WTC11 (cell line): ENCODE measurements at regions not wholly inside any gene's neighbourhood (a gene's known extent, or its start where the extent isn't known, plus 50 kb on each side); places are given as distances from the start of the nearest gene placed in this dataset.

Experiments
- CTCF ChIP-seq: fragments of 200-600 bp; IDR thresholded peaks from 2 replicates; pipeline ENCODE4 v1.8.0; 2022; ENCODE audit warnings: antibody characterized with exemption
- E2F4 ChIP-seq: sonication (generic); formaldehyde crosslinking; IDR thresholded peaks from 2 replicates; pipeline ENCODE4 v1.8.1; 2022; ENCODE audit warnings: low read depth, mild to moderate bottlenecking, moderate library complexity, missing genetic modification reagents, borderline replicate concordance
- HMGA2 ChIP-seq: fragments of 250-450 bp; sonication (Bioruptor Pico); IDR thresholded peaks from 2 replicates; pipeline ENCODE4 v1.4.0; 2021; ENCODE audit warnings: mild to moderate bottlenecking, moderate library complexity
- JUN ChIP-seq: sonication (generic); formaldehyde crosslinking; IDR thresholded peaks from 2 replicates; pipeline ENCODE4 v1.8.0; 2023; ENCODE audit warnings: mild to moderate bottlenecking, missing genetic modification reagents
- MAX ChIP-seq: sonication (generic); formaldehyde crosslinking; IDR thresholded peaks from 2 replicates; pipeline ENCODE4 v1.8.0; 2022; ENCODE audit warnings: mild to moderate bottlenecking, missing genetic modification reagents
- SP1 ChIP-seq: sonication (generic); formaldehyde crosslinking; conservative IDR thresholded peaks from 2 replicates; pipeline ENCODE4 v1.8.1; 2022; ENCODE audit warnings: missing genetic modification reagents
- TEAD4 ChIP-seq: sonication (generic); formaldehyde crosslinking; IDR thresholded peaks from 2 replicates; pipeline ENCODE4 v1.8.0; 2022; ENCODE audit warnings: mild to moderate bottlenecking, missing genetic modification reagents
- ZBTB21 ChIP-seq: sonication (generic); formaldehyde crosslinking; IDR thresholded peaks from 2 replicates; pipeline ENCODE4 v1.8.1; 2023; ENCODE audit warnings: mild to moderate bottlenecking, missing genetic modification reagents, borderline replicate concordance
- ZNF317 ChIP-seq: sonication (generic); formaldehyde crosslinking; IDR thresholded peaks from 2 replicates; pipeline ENCODE4 v1.8.1; 2023; ENCODE audit warnings: low read depth, mild to moderate bottlenecking, moderate library complexity, missing genetic modification reagents, borderline replicate concordance

GRCh38 chr7:98467570-98468312, 66.9 kb upstream of the BAIAP2L1 start:
- TF ChIP-seq E2F4 (CRISPR knock-in tag) = no peak
- no peak for TF ChIP-seq ZBTB21 (CRISPR knock-in tag)
- TF ChIP-seq TEAD4 (CRISPR knock-in tag) = no peak
- TF ChIP-seq SP1 (CRISPR knock-in tag) = no peak
- no peak for TF ChIP-seq JUN (CRISPR knock-in tag)
- TF ChIP-seq ZNF317 (CRISPR knock-in tag) = no peak
- no peak for TF ChIP-seq MAX (CRISPR knock-in tag)
- no peak for TF ChIP-seq CTCF
- TF ChIP-seq HMGA2 (CRISPR knock-in tag) = no peak
